ENCODE measurements at regions not wholly inside any gene's neighbourhood (a gene's known extent, or its start where the extent isn't known, plus 50 kb on each side); places are given as distances from the start of the nearest gene placed in this dataset.

GRCh38 chrX:85516131-85516530 is 136.7 kb upstream of the POF1B start:
- no peak overlapping the region for H3K9ac ChIP-seq (ENCODE audit: extremely low read depth, insufficient read length, low read length)
- H3K9me3 ChIP-seq (ENCODE audit: control insufficient read depth, low read depth, low read length) = no peaks in the 10 kb centered on the region
- no peak for TF ChIP-seq CTCF (conservative IDR thresholded peaks at IDR 0.05)
- no peak overlapping the region for H3K4ac ChIP-seq (ENCODE audit: low read depth, low read length)
- H3K56ac ChIP-seq (ENCODE audit: insufficient read length, low read depth, low read length) = no peak overlapping the region
- H3K9me3 Mint-ChIP-seq = peaks cover 29 to 49% of the 10 kb centered on the region in 2 experiments
- H3K27me3 Mint-ChIP-seq (ENCODE audit: low read depth) = no peaks in the 10 kb centered on the region; the same call in 1 of the 2 replicates
- H3K36me3 Mint-ChIP-seq (ENCODE audit: insufficient read depth in 1 of 3, low read depth in 3 of 3) = no peaks in the 10 kb centered on the region
- H3K23me2 ChIP-seq (ENCODE audit: insufficient read length, low read depth, low read length, poor library complexity, severe bottlenecking) = no peaks in the 10 kb centered on the region
- no peaks in the 10 kb centered on the region for H3K27me3 ChIP-seq (ENCODE audit: insufficient read depth, low read length)
- H3K27ac Mint-ChIP-seq = no peak overlapping the region
- no peak overlapping the region for H2BK12ac ChIP-seq (ENCODE audit: insufficient read length, low read depth, low read length)
- no peaks in the 10 kb centered on the region for H3K4me1 Mint-ChIP-seq
- H2AK5ac ChIP-seq (ENCODE audit: insufficient read length, low read length) = no peak overlapping the region
- H3K18ac ChIP-seq (ENCODE audit: insufficient read length, low read depth, low read length) = no peak overlapping the region
- H4K8ac ChIP-seq (replicated peaks; ENCODE audit: insufficient read length, low read depth, low read length) = no peak overlapping the region
- no CpG with 5 or more reads among the region's 3 CpGs for WGBS (ENCODE audit: extremely low coverage, insufficient read length, low lambda C conversion rate)
- no peaks in the 10 kb centered on the region for H3K4me1 ChIP-seq (ENCODE audit: insufficient read depth, low read length)
- H3K14ac ChIP-seq (ENCODE audit: insufficient read depth, low read length) = no peak overlapping the region
- no peaks in the 10 kb centered on the region for H3K79me2 ChIP-seq (ENCODE audit: insufficient read depth, low read length)
- H2BK15ac ChIP-seq (ENCODE audit: low read depth, low read length) = no peak overlapping the region
- no peak overlapping the region for H3K4me3 Mint-ChIP-seq
- no peak overlapping the region for H3T11ph ChIP-seq (ENCODE audit: low read length)
- no peak overlapping the region for H2BK20ac ChIP-seq (ENCODE audit: low read depth, low read length, poor library complexity, severe bottlenecking)
- H2BK5ac ChIP-seq (ENCODE audit: insufficient read length, low read length) = no peak overlapping the region
- no peak overlapping the region for H4K5ac ChIP-seq (ENCODE audit: insufficient read length, low read depth, low read length)
- no peak overlapping the region for H4K91ac ChIP-seq (ENCODE audit: insufficient read length, low read depth, low read length)
- no peaks in the 10 kb centered on the region for H4K20me1 ChIP-seq (ENCODE audit: control insufficient read depth, insufficient read depth, insufficient read length)
- H3K23ac ChIP-seq (ENCODE audit: insufficient read length, low read depth, low read length) = no peak overlapping the region
- H2AFZ ChIP-seq (ENCODE audit: low read length) = no peak overlapping the region
- H3K79me1 ChIP-seq (ENCODE audit: insufficient read depth, low read depth, low read length, poor library complexity, severe bottlenecking) = no peaks in the 10 kb centered on the region
- H2BK120ac ChIP-seq (ENCODE audit: low read depth, low read length, poor library complexity, severe bottlenecking) = no peak overlapping the region
- no peak overlapping the region for H3K4me2 ChIP-seq (ENCODE audit: insufficient read depth, insufficient read length, low read length)
- no peak for DNase-seq
- no peak overlapping the region for H3K27ac ChIP-seq (ENCODE audit: insufficient read length, low read depth, low read length)
